Endothelial cell of umbilical vein (primary cell): ENCODE measurements at regions not wholly inside any gene's neighbourhood (a gene's known extent, or its start where the extent isn't known, plus 50 kb on each side); places are given as distances from the start of the nearest gene placed in this dataset.
"Not testable (repeated sequence)": the region's sequence is repeated elsewhere in the genome, so short reads cannot be mapped to it uniquely, and the experiment has no call there.

ENCODE experiments used
- BruUV-seq: library from RNA; stranded (reverse); fragments of 400-500 nt; replicated peaks from 2 replicates; lab custom pipeline; 2021; lab: Mats Ljungman, UMichigan
- CTCF ChIA-PET: fragments of 300-600, 350-600 bp; sonication (Branson Sonifier 250); formaldehyde crosslinking; loops from one replicate; lab custom pipeline; 2021; ENCODE audit warnings: antibody characterized with exemption, inconsistent platforms; lab: Charles Lee
- POLR2A ChIA-PET: fragments of 300-600, 350-600 bp; sonication (Branson Sonifier 250); formaldehyde crosslinking; loops from one replicate; lab custom pipeline; 2021; ENCODE audit warnings: antibody characterized with exemption, inconsistent platforms; lab: Charles Lee
- DNase-seq: peaks from one replicate; pipeline ENCODE4 v3.0.0-alpha.2; 2011; ENCODE audit warnings: low read depth, low spot score
- FAIRE-seq: peaks from 2 replicates; lab custom pipeline; 2011; peaks lifted over from hg19 to GRCh38; lab: Jason Lieb, UNC
- H2AFZ ChIP-seq: 2 replicates; pipeline ENCODE4 v1.6.0; 2012; ENCODE audit warnings: low read depth, low read length, control low read depth, inconsistent platforms
- H3K27ac ChIP-seq: 2 replicates; pipeline ENCODE4 v1.5.1; 2011; ENCODE audit warnings: low read depth, mild to moderate bottlenecking, control low read depth, low read length, moderate library complexity; ENCODE audit not compliant: insufficient read depth
- H3K27me3 ChIP-seq, 2 experiments: 2 replicates each; pipeline versions ENCODE4 v1.6.0 to v1.6.1; 2011; ENCODE audit warnings: low read length in 2 of 2, mixed read lengths in 1 of 2; ENCODE audit not compliant: control insufficient read depth in 2 of 2, insufficient read depth in 2 of 2
- H3K36me3 ChIP-seq, 2 experiments: 2 replicates in 1 of 2; 3 replicates in 1 of 2; pipeline ENCODE4 v1.5.1; 2011; ENCODE audit warnings: low read length in 2 of 2, mild to moderate bottlenecking in 1 of 2, moderate library complexity in 1 of 2; ENCODE audit not compliant: control insufficient read depth in 2 of 2, insufficient read depth in 2 of 2; ENCODE audit errors: extremely low read depth in 1 of 2
- H3K4me1 ChIP-seq: 3 replicates; pipeline ENCODE4 v1.5.1; 2011; ENCODE audit warnings: mild to moderate bottlenecking, low read length; ENCODE audit not compliant: control insufficient read depth, insufficient read depth; ENCODE audit errors: extremely low read depth
- H3K4me2 ChIP-seq: 2 replicates; pipeline ENCODE4 v1.6.1; 2011; ENCODE audit warnings: low read length, control low read depth, mixed read lengths; ENCODE audit not compliant: insufficient read depth
- H3K4me3 ChIP-seq, 3 experiments: fragments of 200-600 bp in 1 of 3; sonication (generic), shearing (Covaris generic) in 1 of 3; replicated peaks in 1 of 3; 2 replicates each; pipeline ENCODE4 v1.5.1; 2011 to 2016; ENCODE audit warnings: control low read depth in 3 of 3, low read length in 3 of 3, mild to moderate bottlenecking in 2 of 3, inconsistent platforms in 1 of 3, low read depth in 1 of 3, moderate library complexity in 1 of 3; ENCODE audit not compliant: insufficient read depth in 1 of 3
- H3K79me2 ChIP-seq: 2 replicates; pipeline ENCODE4 v1.6.0; 2012; ENCODE audit warnings: low read length, inconsistent platforms; ENCODE audit not compliant: control insufficient read depth, insufficient read depth
- H3K9ac ChIP-seq: replicated peaks from 2 replicates; pipeline ENCODE3; 2011; ENCODE audit warnings: low read length, control low read depth; ENCODE audit not compliant: insufficient read depth; ENCODE audit errors: extremely low read depth
- H3K9me1 ChIP-seq: replicated peaks from 3 replicates; pipeline ENCODE4 v1.6.0; 2011; ENCODE audit warnings: mild to moderate bottlenecking, low read length; ENCODE audit not compliant: control insufficient read depth, insufficient read depth; ENCODE audit errors: extremely low read depth
- H3K9me3 ChIP-seq: replicated peaks from 2 replicates; pipeline ENCODE4 v1.5.1; 2012; ENCODE audit warnings: low read length, inconsistent platforms; ENCODE audit not compliant: control insufficient read depth, insufficient read depth
- H4K20me1 ChIP-seq: replicated peaks from 2 replicates; pipeline ENCODE3; 2011; ENCODE audit warnings: mild to moderate bottlenecking, low read length; ENCODE audit not compliant: control insufficient read depth, insufficient read depth; ENCODE audit errors: extremely low read depth
- EZH2 ChIP-seq: IDR thresholded peaks from 2 replicates; pipeline ENCODE4 v1.6.1; 2012; ENCODE audit warnings: borderline replicate concordance, low read depth, mild to moderate bottlenecking, moderate library complexity, low read length, inconsistent platforms; ENCODE audit not compliant: severe bottlenecking
- FOS ChIP-seq: IDR thresholded peaks from 2 replicates; pipeline ENCODE4 v1.6.1; 2011; ENCODE audit warnings: mild to moderate bottlenecking, low read length, moderate library complexity, borderline replicate concordance; ENCODE audit not compliant: insufficient read depth
- GATA2 ChIP-seq: IDR thresholded peaks from 2 replicates; pipeline ENCODE4 v1.7.0; 2011; ENCODE audit warnings: low read depth, mild to moderate bottlenecking, moderate library complexity, mixed read lengths, low read length; ENCODE audit not compliant: insufficient read length, insufficient read depth
- JUN ChIP-seq: IDR thresholded peaks from 2 replicates; pipeline ENCODE4 v1.6.1; 2011; ENCODE audit warnings: borderline replicate concordance, low read depth; ENCODE audit not compliant: insufficient read length, insufficient read depth
- MYC ChIP-seq: IDR thresholded peaks from one replicate; pipeline ENCODE4 v1.6.1; 2011; ENCODE audit warnings: mild to moderate bottlenecking, low read depth, low read length
- POLR2A ChIP-seq: IDR thresholded peaks from 2 replicates; pipeline ENCODE4 v1.6.1; 2012; ENCODE audit warnings: low read depth, mild to moderate bottlenecking, control low read depth, low read length
- POLR2AphosphoS5 ChIP-seq: IDR thresholded peaks from 2 replicates; pipeline ENCODE4 v1.6.1; 2012; ENCODE audit warnings: low read depth, mild to moderate bottlenecking, control low read depth, low read length, moderate library complexity; ENCODE audit not compliant: insufficient read depth
- dilution Hi-C: fragments of 300-500 bp; cut with MboI; formaldehyde crosslinking; loops from one replicate; pipeline ENCODE4 v1.15.0; 2019; ENCODE audit warnings: low sequenced_read_pairs; ENCODE audit not compliant: extremely low pct_ligation_motif_present
- intact Hi-C: fragments of 100-400 bp; cut with micrococcal nuclease; formaldehyde crosslinking; loops from one replicate; pipeline ENCODE4 v1.10.0; 2022
- TF ChIP-seq, protein P1 (sequence below): IDR thresholded peaks from 2 replicates; pipeline ENCODE4 v1.6.1; 2011; ENCODE audit not compliant: insufficient read depth, insufficient read length
- TF ChIP-seq, protein P2 (sequence below), 2 donors: IDR thresholded peaks; 1 replicate in 1 of 2; 2 replicates in 1 of 2; pipeline ENCODE4 v1.5.1; 2011; ENCODE audit warnings: low read length in 2 of 2, mild to moderate bottlenecking in 2 of 2, moderate library complexity in 2 of 2, control low read depth in 1 of 2, inconsistent platforms in 1 of 2, low read depth in 1 of 2; ENCODE audit not compliant: insufficient read depth in 1 of 2; ENCODE audit errors: extremely low read depth in 1 of 2

DNA sequence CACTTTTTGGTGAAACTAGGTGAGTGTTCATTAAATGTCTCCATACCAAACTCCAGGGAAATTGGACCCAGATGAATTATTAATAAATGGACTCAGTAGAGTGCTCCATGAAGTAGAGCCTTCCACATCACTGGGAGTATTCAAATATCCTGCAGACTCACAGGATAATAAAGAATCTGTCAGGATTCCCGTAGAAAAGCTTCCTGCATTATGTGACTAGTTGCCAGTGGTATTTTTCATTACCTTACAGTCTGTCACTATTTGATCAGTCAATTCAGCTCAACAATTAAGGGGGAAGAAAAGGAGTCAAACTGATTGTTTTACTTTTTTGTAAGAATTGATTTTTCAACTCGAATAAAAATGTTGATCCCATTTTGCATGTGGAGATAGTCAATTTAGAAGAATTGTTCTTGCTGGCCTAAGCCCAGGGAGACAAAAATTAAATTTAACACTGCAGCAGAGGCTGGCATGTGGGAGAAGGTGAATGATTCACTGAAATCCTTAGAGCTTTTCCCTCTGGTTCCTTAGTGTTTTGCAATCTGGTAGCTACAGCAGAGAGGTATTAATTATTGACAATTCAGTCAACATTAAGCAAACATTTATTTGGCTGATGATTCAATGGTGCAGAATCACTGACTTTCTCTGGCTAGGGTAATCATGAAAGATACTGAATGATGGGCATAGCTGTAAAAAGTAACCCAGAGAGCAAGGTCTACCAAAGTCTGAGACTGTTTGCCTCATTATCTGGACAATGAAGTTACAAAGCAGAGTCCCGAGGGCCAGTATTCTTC lies 442.4 kb downstream of the CD83 start:
- no peaks in the 10 kb centered on the region for H3K9me3 ChIP-seq
- H3K9ac ChIP-seq = no peak overlapping the region
- no peaks in the 10 kb centered on the region for H3K36me3 ChIP-seq
- FAIRE-seq (no peak), DNase-seq (no peak)
- H3K4me1 ChIP-seq = no peaks in the 10 kb centered on the region
- no peaks in the 10 kb centered on the region for H3K79me2 ChIP-seq
- intact Hi-C loops (no loop called here), dilution Hi-C loops (no loop called here)
- H3K9me1 ChIP-seq = no peaks in the 10 kb centered on the region
- ChIA-PET POLR2A (no interaction called here), CTCF (no interaction called here)
- H3K4me2 ChIP-seq = no peak overlapping the region
- no peak overlapping the region for H2AFZ ChIP-seq
- no peak overlapping the region for H3K27ac ChIP-seq
- no peaks in the 10 kb centered on the region for H4K20me1 ChIP-seq
- BruUV-seq = no TSS peak
- TF ChIP-seq POLR2AphosphoS5 (no peak), EZH2 (no peak), FOS (no peak), MYC (no peak), GATA2 (no peak), JUN (no peak), POLR2A (no peak)
- TF ChIP-seq, protein P1, sequence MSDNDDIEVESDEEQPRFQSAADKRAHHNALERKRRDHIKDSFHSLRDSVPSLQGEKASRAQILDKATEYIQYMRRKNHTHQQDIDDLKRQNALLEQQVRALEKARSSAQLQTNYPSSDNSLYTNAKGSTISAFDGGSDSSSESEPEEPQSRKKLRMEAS = no peak
- TF ChIP-seq, protein P2, sequence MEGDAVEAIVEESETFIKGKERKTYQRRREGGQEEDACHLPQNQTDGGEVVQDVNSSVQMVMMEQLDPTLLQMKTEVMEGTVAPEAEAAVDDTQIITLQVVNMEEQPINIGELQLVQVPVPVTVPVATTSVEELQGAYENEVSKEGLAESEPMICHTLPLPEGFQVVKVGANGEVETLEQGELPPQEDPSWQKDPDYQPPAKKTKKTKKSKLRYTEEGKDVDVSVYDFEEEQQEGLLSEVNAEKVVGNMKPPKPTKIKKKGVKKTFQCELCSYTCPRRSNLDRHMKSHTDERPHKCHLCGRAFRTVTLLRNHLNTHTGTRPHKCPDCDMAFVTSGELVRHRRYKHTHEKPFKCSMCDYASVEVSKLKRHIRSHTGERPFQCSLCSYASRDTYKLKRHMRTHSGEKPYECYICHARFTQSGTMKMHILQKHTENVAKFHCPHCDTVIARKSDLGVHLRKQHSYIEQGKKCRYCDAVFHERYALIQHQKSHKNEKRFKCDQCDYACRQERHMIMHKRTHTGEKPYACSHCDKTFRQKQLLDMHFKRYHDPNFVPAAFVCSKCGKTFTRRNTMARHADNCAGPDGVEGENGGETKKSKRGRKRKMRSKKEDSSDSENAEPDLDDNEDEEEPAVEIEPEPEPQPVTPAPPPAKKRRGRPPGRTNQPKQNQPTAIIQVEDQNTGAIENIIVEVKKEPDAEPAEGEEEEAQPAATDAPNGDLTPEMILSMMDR (IDR thresholded peaks at IDR 0.05; ENCODE audit: extremely low read depth in 1 of 2, insufficient read depth in 1 of 2, low read depth in 1 of 2, low read length in 2 of 2) = no peak
- no peaks in the 10 kb centered on the region for H3K27me3 ChIP-seq
- H3K4me3 ChIP-seq = no peak overlapping the region

DNA sequence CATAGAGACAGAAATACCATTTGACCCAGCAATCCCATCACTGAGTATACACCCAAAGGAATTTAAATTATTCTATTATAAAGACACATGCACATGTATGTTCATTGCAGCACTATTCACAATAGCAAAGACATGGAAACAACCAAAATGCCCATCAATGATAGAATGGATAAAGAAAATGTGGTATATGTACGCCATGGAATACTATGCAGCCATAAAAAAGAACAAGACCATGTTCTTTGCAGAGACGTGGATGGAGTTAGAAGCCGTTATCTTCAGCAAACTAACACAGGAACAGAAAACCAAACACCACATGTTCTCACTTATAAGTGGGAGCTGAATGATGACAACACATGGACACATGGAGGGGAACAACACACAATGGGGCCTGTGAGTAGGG lies 444.0 kb downstream of the CD83 start:
- FAIRE-seq, POLR2A ChIA-PET, H3K4me2 ChIP-seq, H3K9me3 ChIP-seq, H3K4me3 ChIP-seq, intact Hi-C loops, H3K79me2 ChIP-seq, H3K27ac ChIP-seq, BruUV-seq, dilution Hi-C loops, H3K9ac ChIP-seq, H2AFZ ChIP-seq, H4K20me1 ChIP-seq, H3K36me3 ChIP-seq, H3K27me3 ChIP-seq, H3K4me1 ChIP-seq, DNase-seq, H3K9me1 ChIP-seq, CTCF ChIA-PET: not testable (repeated sequence)
